Inflammatory macrophage treated with lipopolysaccharide for 1 hour (primary cell): ENCODE measurements at regions not wholly inside any gene's neighbourhood (a gene's known extent, or its start where the extent isn't known, plus 50 kb on each side); places are given as distances from the start of the nearest gene placed in this dataset.
A peak's percentile ranks its signal among the peaks of the same experiment; 100 is the strongest.
"Not testable (repeated sequence)": the region's sequence is repeated elsewhere in the genome, so short reads cannot be mapped to it uniquely, and the experiment has no call there.

Source experiments
- DNase-seq, 2 donors: peaks; one replicate each; pipeline ENCODE4 v3.0.0-alpha.2; 2020 to 2022

DNA sequence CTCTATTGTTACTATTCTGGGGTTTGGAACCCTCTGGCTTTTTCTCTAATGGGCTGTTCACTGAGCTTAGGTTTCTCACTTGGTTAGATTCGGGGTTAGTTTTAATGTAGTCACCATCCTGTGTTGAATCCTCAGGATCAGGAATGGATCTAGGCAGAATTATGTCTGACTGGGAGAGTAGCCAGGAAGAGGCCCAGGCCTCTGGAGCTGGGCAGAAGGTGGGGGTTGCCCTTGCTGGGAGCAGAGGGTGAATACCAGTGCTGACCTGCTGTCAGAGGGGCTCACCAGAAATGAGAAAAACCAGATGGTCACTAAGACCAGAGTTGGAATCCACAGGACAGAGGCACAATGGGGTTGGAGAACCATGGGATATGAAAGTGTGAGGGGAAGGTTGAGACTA lies 126.6 kb upstream of the SLC4A4 start:
- no peak for DNase-seq

- DNase-seq, result no peak
These were observed 124.2 kb upstream of the SLC4A4 start for GRCh38 chr4:71214578-71214977.

GRCh38 chr4:71216316-71216959 lies 122.4 kb upstream of the SLC4A4 start:
- DNase-seq, result no peak

- DNase-seq, result no peak
These were observed 121.1 kb upstream of the SLC4A4 start for GRCh38 chr4:71217688-71218087.

GRCh38 chr4:71220848-71221247 lies 118.0 kb upstream of the SLC4A4 start:
- DNase-seq, result not testable (repeated sequence)

DNA sequence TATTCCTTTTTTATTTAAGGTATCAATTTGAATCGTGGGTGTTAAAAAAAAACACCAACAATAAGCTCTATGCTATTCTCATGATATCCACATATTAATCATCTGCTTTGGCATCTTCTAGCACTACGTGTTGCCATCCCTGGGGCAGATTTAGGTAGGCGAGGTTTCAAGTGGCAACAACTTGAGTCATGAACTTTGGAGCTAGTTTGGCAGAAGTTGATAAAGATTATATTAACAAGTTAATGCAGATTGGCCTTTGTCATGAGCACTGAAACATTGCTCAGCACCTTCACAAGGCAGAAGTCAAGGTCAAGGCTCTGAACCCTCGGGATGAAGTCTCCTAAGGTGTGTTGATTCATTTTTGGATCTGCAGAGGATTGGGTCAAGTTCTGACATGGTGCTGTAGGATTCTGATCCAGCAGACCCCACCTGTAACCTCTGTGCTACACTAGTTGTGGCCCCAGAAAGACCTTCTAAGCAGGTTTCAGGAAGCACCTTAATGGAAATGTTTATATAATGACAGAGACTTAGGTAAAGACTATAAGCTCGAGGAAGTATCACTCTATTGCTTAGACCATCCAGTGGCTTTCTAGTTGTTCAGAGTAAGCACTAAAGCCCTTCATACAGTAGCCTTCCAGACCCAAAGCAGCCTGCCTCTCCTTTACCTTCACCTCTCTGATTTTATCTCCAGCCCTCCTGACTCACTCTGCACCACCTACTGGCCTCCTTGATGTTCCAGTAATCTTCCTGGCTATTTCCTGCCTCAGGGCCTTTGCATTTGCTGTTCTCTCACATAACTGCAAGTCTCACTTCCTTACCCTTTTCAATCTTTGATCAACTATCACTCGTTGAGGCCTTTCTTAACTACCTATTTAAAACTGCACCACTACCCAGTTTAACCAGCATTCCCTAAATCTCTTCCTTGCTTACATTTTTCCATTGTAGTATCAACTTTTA lies 117.0 kb upstream of the SLC4A4 start:
- no peak for DNase-seq

DNA sequence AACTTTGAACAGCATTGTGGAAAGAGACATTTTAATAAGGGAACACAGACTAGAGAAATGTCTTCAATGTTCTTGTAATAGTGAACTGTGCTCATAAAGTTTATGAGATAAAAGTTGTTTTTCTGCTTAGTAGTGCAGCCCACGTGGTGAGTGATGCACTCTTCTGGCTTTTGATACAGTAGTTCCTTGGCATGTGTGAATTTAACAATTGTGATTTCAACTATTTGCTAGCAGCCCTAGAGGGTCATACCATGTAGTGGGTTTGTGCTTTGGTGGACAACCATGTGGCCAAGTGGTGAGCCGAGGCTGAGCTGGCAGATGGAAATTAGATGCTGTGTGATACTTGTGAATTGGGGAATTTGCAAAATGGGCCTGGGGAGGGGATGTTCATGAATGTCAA lies 116.2 kb upstream of the SLC4A4 start:
- no peak for DNase-seq

- peak in 1 of 2 donors; percentile 28 for DNase-seq
These were observed 109.1 kb upstream of the SLC4A4 start for GRCh38 chr4:71229477-71230270.

DNA sequence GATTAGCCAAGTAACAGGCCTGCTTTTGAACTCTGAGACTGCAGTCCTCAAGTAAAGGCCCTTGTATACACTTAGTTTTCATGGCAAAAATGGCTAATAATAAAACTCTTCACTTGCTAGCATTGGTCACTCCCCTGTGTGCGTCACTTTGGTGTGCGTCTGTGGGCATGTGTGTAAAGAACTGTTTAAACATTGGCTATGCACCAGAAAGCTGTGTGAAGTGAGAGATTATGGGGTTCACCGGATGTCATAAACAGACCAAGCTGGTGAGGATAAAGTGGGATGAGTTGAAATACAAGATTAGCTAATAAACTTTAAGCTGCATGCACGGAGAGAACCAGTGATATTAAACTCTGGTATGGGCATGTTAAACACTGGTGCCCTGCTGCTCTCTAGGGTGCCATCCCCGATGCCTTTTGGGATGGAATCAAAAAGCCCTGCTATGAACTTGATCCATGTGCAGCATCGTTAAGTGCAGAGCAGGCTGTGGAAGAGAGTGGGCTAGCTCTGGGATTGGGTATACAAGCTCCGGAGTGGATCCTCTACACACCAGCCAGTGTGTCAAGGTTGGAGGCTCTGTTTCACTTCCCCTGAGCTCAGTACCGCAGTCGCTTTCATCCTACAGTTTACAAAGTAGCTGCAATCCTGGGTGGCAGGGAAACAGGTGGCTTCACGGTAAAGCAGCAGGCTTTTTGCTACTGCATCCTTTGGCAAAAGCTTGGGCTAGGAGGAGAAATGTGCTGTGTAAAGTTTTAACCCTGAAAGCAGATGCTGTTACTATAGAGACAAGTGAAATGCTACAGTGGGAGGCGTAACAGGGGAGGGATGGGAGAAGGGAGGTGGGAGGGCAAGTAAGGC lies 108.3 kb upstream of the SLC4A4 start:
- no peak for DNase-seq

DNA sequence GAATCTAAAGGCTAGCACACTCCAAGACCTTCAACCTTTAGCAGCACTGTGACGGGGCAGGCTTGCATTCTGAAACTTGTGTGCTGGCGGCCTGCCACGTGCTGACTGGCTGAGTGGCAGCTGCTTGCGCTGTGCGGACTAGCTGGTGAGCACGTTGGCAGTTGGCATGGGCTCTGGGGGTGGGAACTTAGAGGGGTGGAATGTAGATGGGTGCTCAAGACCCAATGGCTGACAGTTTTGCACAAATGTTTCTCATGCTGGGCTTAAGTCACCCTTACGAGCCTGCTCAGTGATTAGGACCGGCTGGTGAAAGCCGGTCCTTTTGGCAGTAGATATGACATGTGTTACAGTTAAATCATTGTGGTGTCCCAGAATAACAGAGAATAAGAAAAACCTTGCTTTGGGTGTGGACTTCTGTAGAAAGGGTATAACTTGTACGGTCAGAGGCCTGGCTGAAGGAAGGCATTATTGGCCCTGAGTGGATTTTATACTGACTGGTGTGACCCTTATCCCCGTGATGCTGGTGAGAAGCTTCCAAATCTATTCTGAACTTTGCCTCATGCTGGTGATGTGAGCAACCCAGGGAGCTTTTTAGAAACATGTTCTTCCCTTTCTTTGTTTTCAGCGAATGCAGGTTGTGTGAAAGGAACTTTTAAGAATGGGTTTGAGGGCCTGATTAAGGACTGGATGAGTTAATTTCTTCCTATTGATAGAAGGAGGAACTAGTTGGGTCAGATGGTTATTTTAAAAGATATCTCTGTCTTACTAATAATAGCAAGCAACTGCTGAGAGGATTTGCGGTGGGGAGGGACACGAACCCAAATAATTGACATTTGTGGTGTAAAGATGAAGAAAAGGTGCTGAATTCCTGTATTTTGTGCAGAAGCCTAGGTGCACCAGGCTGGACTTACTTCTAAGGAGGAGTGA lies 107.4 kb upstream of the SLC4A4 start:
- DNase-seq, result no peak

DNA sequence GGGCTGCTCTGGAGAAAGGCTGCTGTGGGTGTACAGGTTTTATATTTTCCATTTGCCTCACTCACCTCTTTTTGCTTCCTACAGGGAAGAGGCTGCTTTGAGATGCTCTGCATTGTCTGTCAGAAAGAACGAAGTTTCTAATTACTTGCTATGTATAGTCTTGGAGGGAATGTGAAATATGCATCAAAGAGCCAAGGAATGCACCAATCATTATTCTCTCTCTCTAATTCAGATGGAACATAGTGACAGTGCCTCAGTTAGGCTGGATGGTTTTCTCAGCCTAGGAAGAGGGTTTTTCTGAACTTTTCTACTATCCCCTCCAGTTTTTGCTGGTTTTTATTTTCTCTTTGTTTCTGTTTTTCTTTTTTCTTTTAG lies 106.8 kb upstream of the SLC4A4 start:
- DNase-seq, result no peak

GRCh38 chr4:71232846-71233245 lies 106.0 kb upstream of the SLC4A4 start:
- no peak for DNase-seq

GRCh38 chr4:71235311-71236201 lies 103.3 kb upstream of the SLC4A4 start:
- DNase-seq, result no peak

- no peak for DNase-seq
These were observed 102.6 kb upstream of the SLC4A4 start for GRCh38 chr4:71236226-71236625.

DNA sequence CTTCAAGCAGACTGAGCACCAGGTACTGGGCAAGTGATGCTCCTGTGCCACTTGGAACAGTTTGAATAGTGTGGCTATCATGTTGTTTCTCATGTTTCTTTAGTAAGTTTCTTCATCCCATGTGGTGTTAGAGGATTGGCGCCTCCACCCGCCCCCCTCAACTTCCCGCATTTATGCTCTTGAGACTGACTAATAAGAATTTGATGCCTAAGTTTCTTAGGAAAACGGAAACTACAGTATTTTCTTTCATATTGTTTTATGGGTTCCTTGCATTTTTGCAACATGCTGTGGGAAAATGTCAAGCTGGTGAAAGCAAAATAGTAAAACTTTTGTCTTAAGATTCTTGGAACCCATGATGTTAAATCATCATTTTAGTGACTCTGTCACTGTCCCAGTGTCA lies 101.2 kb upstream of the SLC4A4 start:
- no peak for DNase-seq

- no peak for DNase-seq
These were observed 99.5 kb upstream of the SLC4A4 start for GRCh38 chr4:71239365-71239764.

DNA sequence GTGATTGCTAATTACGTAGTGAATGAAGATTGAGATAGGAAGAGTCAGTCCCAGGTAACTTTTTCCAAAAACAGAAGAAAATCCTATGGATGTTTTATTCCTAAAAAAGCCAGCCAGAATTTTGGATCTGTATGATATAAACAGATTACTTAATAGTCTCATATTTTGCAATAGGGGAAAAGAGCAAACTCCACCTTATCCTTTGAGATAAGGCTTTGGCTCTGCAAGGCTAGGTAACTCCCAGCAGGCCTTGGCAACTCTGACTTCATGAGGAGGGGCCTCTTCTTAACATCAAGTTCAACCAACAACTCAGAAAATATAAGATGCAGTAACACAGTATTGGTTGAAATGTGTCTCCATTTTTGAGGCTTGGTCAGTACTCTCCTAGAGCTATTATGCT lies 98.7 kb upstream of the SLC4A4 start:
- no peak for DNase-seq

- DNase-seq, result no peak
These were observed 97.1 kb upstream of the SLC4A4 start for GRCh38 chr4:71241501-71242288.

DNA sequence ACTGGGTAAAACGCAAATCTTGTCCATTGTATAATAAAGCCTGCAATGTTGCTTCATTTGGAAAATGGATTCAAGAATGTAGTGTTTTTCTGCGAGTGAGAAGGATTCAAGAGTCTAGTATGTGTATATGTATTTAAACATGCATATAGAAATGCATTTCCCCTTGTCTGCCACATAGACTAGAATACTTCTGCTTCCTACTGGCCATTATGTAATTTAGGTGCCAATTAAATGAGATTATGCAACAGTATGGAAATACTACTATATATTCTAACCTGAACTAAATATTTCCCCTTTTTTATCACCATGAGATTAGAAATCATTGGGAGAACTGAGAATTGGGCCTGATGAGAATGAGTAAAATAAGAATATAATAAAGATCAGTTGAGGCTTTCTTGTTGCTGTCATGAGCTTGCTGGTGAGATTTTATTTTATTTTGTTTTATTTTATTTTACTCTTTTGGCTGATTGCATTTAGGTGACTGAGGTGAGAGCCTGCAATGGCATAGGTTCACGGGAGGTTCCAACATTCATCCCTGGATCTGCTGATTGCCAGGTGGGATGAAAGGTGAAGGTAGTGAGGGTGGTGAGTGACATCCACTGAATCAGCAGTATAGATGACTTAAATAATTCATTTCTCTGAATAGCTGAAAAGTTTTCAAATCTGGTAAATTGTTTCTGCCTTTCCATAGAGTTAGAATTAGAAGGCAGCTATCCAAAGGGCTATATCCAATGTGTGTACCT lies 95.6 kb upstream of the SLC4A4 start:
- DNase-seq, result peak; percentile 19 to 23
